NCI-H146 treated with DMSO at 0.1 percent for 48 hours (cell line): ENCODE measurements at regions not wholly inside any gene's neighbourhood (a gene's known extent, or its start where the extent isn't known, plus 50 kb on each side); places are given as distances from the start of the nearest gene placed in this dataset.
A peak's percentile ranks its signal among the peaks of the same experiment; 100 is the strongest.

Experiments
- DNase-seq: peaks from one replicate; lab custom pipeline; 2025; ENCODE audit not compliant: unreplicated experiment; lab: John Stamatoyannopoulos, UW

- peak; percentile 14 for DNase-seq
Observed at GRCh38 chr9:108473209-108474112, 382.3 kb downstream of the ACTL7B start.

GRCh38 chr9:108469654-108470053 lies 386.1 kb downstream of the ACTL7B start:
- no peak for DNase-seq

GRCh38 chr9:108468364-108468763 lies 387.4 kb downstream of the ACTL7B start:
- DNase-seq = no peak

- DNase-seq = no peak
Observed at GRCh38 chr9:108467653-108468324, 388.0 kb downstream of the ACTL7B start.

GRCh38 chr9:108467161-108467560 lies 388.6 kb downstream of the ACTL7B start:
- no peak for DNase-seq

- DNase-seq = no peak
Observed at GRCh38 chr9:108466304-108466703, 389.5 kb downstream of the ACTL7B start.

- no peak for DNase-seq
Observed at GRCh38 chr9:108463932-108464606, 391.7 kb downstream of the ACTL7B start.

- DNase-seq = no peak
Observed at GRCh38 chr9:108456903-108457302, 398.9 kb downstream of the ACTL7B start.

GRCh38 chr9:108445431-108446071 lies 410.2 kb downstream of the ACTL7B start:
- no peak for DNase-seq

- peak; percentile 82 for DNase-seq
Observed at GRCh38 chr9:108444400-108445358, 411.1 kb downstream of the ACTL7B start.

GRCh38 chr9:108443741-108444140 lies 412.0 kb downstream of the ACTL7B start:
- no peak for DNase-seq

GRCh38 chr9:108443019-108443633 lies 412.7 kb downstream of the ACTL7B start:
- DNase-seq = no peak

- DNase-seq = no peak
Observed at GRCh38 chr9:108442627-108443018, 413.2 kb downstream of the ACTL7B start.

- no peak for DNase-seq
Observed at GRCh38 chr9:108441726-108442125, 414.1 kb downstream of the ACTL7B start.

- DNase-seq = no peak
Observed at GRCh38 chr9:108441251-108441650, 414.5 kb downstream of the ACTL7B start.

GRCh38 chr9:108439947-108440346 lies 415.8 kb downstream of the ACTL7B start:
- DNase-seq = no peak

- DNase-seq = no peak
Observed at GRCh38 chr9:108437656-108438055, 418.1 kb downstream of the ACTL7B start.

- DNase-seq = no peak
Observed at GRCh38 chr9:108436448-108436847, 419.3 kb downstream of the ACTL7B start.

GRCh38 chr9:108434502-108434901 lies 421.3 kb downstream of the ACTL7B start:
- no peak for DNase-seq

- no peak for DNase-seq
Observed at GRCh38 chr9:108434036-108434435, 421.8 kb downstream of the ACTL7B start.
